ENCODE measurements at regions not wholly inside any gene's neighbourhood (a gene's known extent, or its start where the extent isn't known, plus 50 kb on each side); places are given as distances from the start of the nearest gene placed in this dataset.

- H3K27ac ChIP-seq, result no peak overlapping the region
- no peak for TF ChIP-seq ZFX (IDR thresholded peaks at IDR 0.05; ENCODE audit: borderline replicate concordance)
- no peak for TF ChIP-seq CTCF (IDR thresholded peaks at IDR 0.05)
Measured at GRCh38 chr4:137376312-137376711, 156.0 kb downstream of the PCDH18 start.

DNA sequence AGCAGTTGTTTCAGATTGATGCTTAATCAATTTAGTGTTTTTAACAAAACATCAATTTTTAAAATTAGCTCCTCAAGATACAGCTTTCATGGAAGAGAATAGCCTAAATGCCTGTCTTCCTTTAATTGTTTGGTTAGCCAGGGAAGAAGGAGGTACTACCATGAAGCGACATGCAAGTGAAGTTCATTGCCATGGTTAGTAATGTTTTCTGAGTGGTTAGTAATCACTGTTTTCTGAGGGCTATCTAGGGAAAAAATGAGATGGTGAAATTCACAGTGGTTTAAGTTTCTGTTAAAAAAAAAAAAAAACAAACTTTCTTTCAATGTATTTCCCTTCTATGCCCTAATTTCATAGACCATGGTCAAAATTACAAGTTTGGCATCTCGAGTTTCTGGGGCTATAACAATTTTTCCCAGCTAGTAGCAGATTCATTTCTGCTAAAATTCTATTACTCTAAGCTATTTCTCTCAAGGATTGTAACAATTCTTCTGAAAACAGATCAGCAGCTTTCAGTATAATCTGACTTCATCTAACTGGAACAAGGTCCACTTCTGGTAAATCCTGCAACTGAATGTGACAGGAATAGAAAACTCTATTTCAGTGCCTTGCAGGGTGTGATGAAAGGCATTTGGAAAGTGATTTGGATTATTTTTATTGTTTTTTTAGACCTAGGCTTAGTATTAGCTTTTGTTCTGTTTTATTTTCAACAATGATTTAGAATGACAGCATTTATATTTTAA, 157.0 kb downstream of the PCDH18 start:
- TF ChIP-seq CTCF (IDR thresholded peaks at IDR 0.05), result no peak
- no peak for TF ChIP-seq ZFX (IDR thresholded peaks at IDR 0.05; ENCODE audit: borderline replicate concordance)
- H3K27ac ChIP-seq, result no peak overlapping the region

GRCh38 chr4:137370679-137371078, 161.6 kb downstream of the PCDH18 start:
- no peak overlapping the region for H3K27ac ChIP-seq
- TF ChIP-seq ZFX (IDR thresholded peaks at IDR 0.05; ENCODE audit: borderline replicate concordance) (no peak), CTCF (IDR thresholded peaks at IDR 0.05) (no peak)

DNA sequence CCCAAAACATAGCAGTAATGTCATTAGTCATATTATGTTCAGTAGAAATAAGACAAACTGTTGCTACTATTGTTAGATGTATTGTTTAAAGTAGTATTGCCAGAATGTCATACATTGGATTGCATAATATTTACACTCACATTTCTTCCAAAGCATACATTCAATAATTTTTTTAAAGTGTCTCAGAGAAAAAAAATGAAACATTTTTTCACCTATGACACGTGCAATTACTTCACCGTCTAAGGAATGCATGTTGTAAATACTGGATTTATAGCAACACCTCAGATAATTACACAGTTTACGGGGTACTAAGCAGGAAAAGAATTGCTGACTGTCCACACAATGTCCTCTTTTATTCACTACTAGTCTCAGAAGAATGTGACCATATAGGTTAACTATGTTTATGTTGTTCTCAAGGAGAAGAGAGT, 162.1 kb downstream of the PCDH18 start:
- H3K27ac ChIP-seq, result no peak overlapping the region
- no peak for TF ChIP-seq ZFX (IDR thresholded peaks at IDR 0.05; ENCODE audit: borderline replicate concordance)
- no peak for TF ChIP-seq CTCF (IDR thresholded peaks at IDR 0.05)

GRCh38 chr4:137367620-137368019, 164.7 kb downstream of the PCDH18 start:
- TF ChIP-seq CTCF (IDR thresholded peaks at IDR 0.05) (no peak), ZFX (IDR thresholded peaks at IDR 0.05; ENCODE audit: borderline replicate concordance) (no peak)
- no peak overlapping the region for H3K27ac ChIP-seq

- TF ChIP-seq CTCF (IDR thresholded peaks at IDR 0.05) (no peak), ZFX (IDR thresholded peaks at IDR 0.05; ENCODE audit: borderline replicate concordance) (no peak)
- no peak overlapping the region for H3K27ac ChIP-seq
Measured at GRCh38 chr4:137363496-137363895, 168.8 kb downstream of the PCDH18 start.

GRCh38 chr4:137361756-137362470, 170.4 kb downstream of the PCDH18 start:
- H3K27ac ChIP-seq, result no peak overlapping the region
- TF ChIP-seq CTCF (IDR thresholded peaks at IDR 0.05) (no peak), ZFX (IDR thresholded peaks at IDR 0.05; ENCODE audit: borderline replicate concordance) (no peak)
